ENCODE measurements at regions not wholly inside any gene's neighbourhood (a gene's known extent, or its start where the extent isn't known, plus 50 kb on each side); places are given as distances from the start of the nearest gene placed in this dataset.

- no peaks in the 10 kb centered on the region for H3K27me3 Mint-ChIP-seq (ENCODE audit: unreplicated experiment)
- DNase-seq (ENCODE audit: extremely low spot score, unreplicated experiment): no peak
- no peaks in the 10 kb centered on the region for H3K36me3 Mint-ChIP-seq (ENCODE audit: unreplicated experiment)
- H3K4me1 Mint-ChIP-seq (ENCODE audit: unreplicated experiment): no peaks in the 10 kb centered on the region
- H3K9me3 Mint-ChIP-seq (ENCODE audit: unreplicated experiment): no peaks in the 10 kb centered on the region
- H3K4me3 Mint-ChIP-seq (ENCODE audit: unreplicated experiment): no peak overlapping the region
- TF ChIP-seq CTCF (IDR thresholded peaks at IDR 0.05): no peak
- no peak overlapping the region for H3K27ac Mint-ChIP-seq (ENCODE audit: unreplicated experiment)
Observed at GRCh38 chr4:10204401-10205058, 87.9 kb upstream of the WDR1 start.

GRCh38 chr4:10203851-10204250 lies 87.3 kb upstream of the WDR1 start:
- Mint-ChIP-seq H3K27ac (ENCODE audit: unreplicated experiment) (no peak overlapping the region), H3K27me3 (ENCODE audit: unreplicated experiment) (no peaks in the 10 kb centered on the region), H3K9me3 (ENCODE audit: unreplicated experiment) (no peaks in the 10 kb centered on the region), H3K4me1 (ENCODE audit: unreplicated experiment) (no peaks in the 10 kb centered on the region), H3K36me3 (ENCODE audit: unreplicated experiment) (no peaks in the 10 kb centered on the region), H3K4me3 (ENCODE audit: unreplicated experiment) (no peak overlapping the region)
- no peak for DNase-seq (ENCODE audit: extremely low spot score, unreplicated experiment)
- TF ChIP-seq CTCF (IDR thresholded peaks at IDR 0.05): no peak

GRCh38 chr4:10201381-10202223 lies 85.0 kb upstream of the WDR1 start:
- H3K27me3 Mint-ChIP-seq (ENCODE audit: unreplicated experiment): peaks cover 2% of the 10 kb centered on the region
- no peaks in the 10 kb centered on the region for H3K9me3 Mint-ChIP-seq (ENCODE audit: unreplicated experiment)
- no peaks in the 10 kb centered on the region for H3K36me3 Mint-ChIP-seq (ENCODE audit: unreplicated experiment)
- DNase-seq (ENCODE audit: extremely low spot score, unreplicated experiment): no peak
- H3K4me1 Mint-ChIP-seq (ENCODE audit: unreplicated experiment): no peaks in the 10 kb centered on the region
- no peak overlapping the region for H3K4me3 Mint-ChIP-seq (ENCODE audit: unreplicated experiment)
- no peak overlapping the region for H3K27ac Mint-ChIP-seq (ENCODE audit: unreplicated experiment)
- no peak for TF ChIP-seq CTCF (IDR thresholded peaks at IDR 0.05)

- no peaks in the 10 kb centered on the region for H3K4me1 Mint-ChIP-seq (ENCODE audit: unreplicated experiment)
- TF ChIP-seq CTCF (IDR thresholded peaks at IDR 0.05): no peak
- no peak overlapping the region for H3K27ac Mint-ChIP-seq (ENCODE audit: unreplicated experiment)
- no peaks in the 10 kb centered on the region for H3K36me3 Mint-ChIP-seq (ENCODE audit: unreplicated experiment)
- no peaks in the 10 kb centered on the region for H3K9me3 Mint-ChIP-seq (ENCODE audit: unreplicated experiment)
- H3K4me3 Mint-ChIP-seq (ENCODE audit: unreplicated experiment): no peak overlapping the region
- no peak for DNase-seq (ENCODE audit: extremely low spot score, unreplicated experiment)
- H3K27me3 Mint-ChIP-seq (ENCODE audit: unreplicated experiment): peaks cover 2% of the 10 kb centered on the region
Observed at GRCh38 chr4:10200869-10201268, 84.3 kb upstream of the WDR1 start.

GRCh38 chr4:10198365-10198764 lies 81.8 kb upstream of the WDR1 start:
- no peak overlapping the region for H3K4me3 Mint-ChIP-seq (ENCODE audit: unreplicated experiment)
- TF ChIP-seq CTCF (IDR thresholded peaks at IDR 0.05): no peak
- no peaks in the 10 kb centered on the region for H3K4me1 Mint-ChIP-seq (ENCODE audit: unreplicated experiment)
- DNase-seq (ENCODE audit: extremely low spot score, unreplicated experiment): no peak
- H3K9me3 Mint-ChIP-seq (ENCODE audit: unreplicated experiment): no peaks in the 10 kb centered on the region
- peaks cover 2% of the 10 kb centered on the region for H3K27me3 Mint-ChIP-seq (ENCODE audit: unreplicated experiment)
- no peaks in the 10 kb centered on the region for H3K36me3 Mint-ChIP-seq (ENCODE audit: unreplicated experiment)
- no peak overlapping the region for H3K27ac Mint-ChIP-seq (ENCODE audit: unreplicated experiment)
